Neuronal stem cell (in vitro differentiated cells): ENCODE measurements at regions not wholly inside any gene's neighbourhood (a gene's known extent, or its start where the extent isn't known, plus 50 kb on each side); places are given as distances from the start of the nearest gene placed in this dataset.
"Not testable (repeated sequence)": the region's sequence is repeated elsewhere in the genome, so short reads cannot be mapped to it uniquely, and the experiment has no call there.

Experiments
- DNase-seq: peaks from one replicate; pipeline ENCODE4 v3.0.0-alpha.2; 2013; ENCODE audit warnings: low spot score
- H2AFZ ChIP-seq: one replicate; pipeline ENCODE4 v1.6.1; 2013; ENCODE audit warnings: mild to moderate bottlenecking, low read length, inconsistent platforms
- H2AK5ac ChIP-seq: 2 replicates; pipeline ENCODE4 v1.6.1; 2013; ENCODE audit warnings: low read depth, mild to moderate bottlenecking, inconsistent platforms, low read length, moderate library complexity, mixed read lengths
- H2BK120ac ChIP-seq: 2 replicates; pipeline ENCODE4 v1.6.1; 2013; ENCODE audit warnings: low read depth, mild to moderate bottlenecking, inconsistent platforms, low read length, moderate library complexity, mixed read lengths
- H2BK12ac ChIP-seq: one replicate; pipeline ENCODE4 v1.6.1; 2013; ENCODE audit warnings: low read length, inconsistent platforms
- H2BK15ac ChIP-seq: 2 replicates; pipeline ENCODE4 v1.6.1; 2013; ENCODE audit warnings: mild to moderate bottlenecking, low read length, inconsistent platforms, mixed read lengths
- H2BK5ac ChIP-seq: one replicate; pipeline ENCODE4 v1.6.1; 2013; ENCODE audit warnings: inconsistent platforms, mild to moderate bottlenecking, low read length, moderate library complexity
- H3K14ac ChIP-seq: one replicate; pipeline ENCODE4 v1.6.1; 2013; ENCODE audit warnings: low read length, inconsistent platforms
- H3K18ac ChIP-seq: 2 replicates; pipeline ENCODE4 v1.6.1; 2013; ENCODE audit warnings: low read length, inconsistent platforms
- H3K23ac ChIP-seq: 2 replicates; pipeline ENCODE4 v1.6.1; 2013; ENCODE audit warnings: low read depth, mild to moderate bottlenecking, mixed read lengths, low read length, inconsistent platforms; ENCODE audit not compliant: poor library complexity
- H3K27ac ChIP-seq: replicated peaks from 3 replicates; pipeline ENCODE4 v1.5.1; 2013; ENCODE audit warnings: low read length, inconsistent platforms
- H3K27me3 ChIP-seq, 3 experiments: 2 replicates each; pipeline ENCODE4 v1.6.1; 2013; ENCODE audit warnings: low read length in 3 of 3, mild to moderate bottlenecking in 2 of 3, inconsistent platforms in 1 of 3, low read depth in 1 of 3, mixed read lengths in 1 of 3, moderate library complexity in 1 of 3; ENCODE audit not compliant: control insufficient read depth in 3 of 3, insufficient read depth in 3 of 3
- H3K36me3 ChIP-seq, 2 donors: replicated peaks in 1 of 2; 2 replicates each; pipeline ENCODE4 v1.6.1; 2013; ENCODE audit warnings: low read length in 2 of 2; ENCODE audit not compliant: control insufficient read depth in 2 of 2, insufficient read depth in 2 of 2
- H3K4ac ChIP-seq: 2 replicates; pipeline ENCODE4 v1.6.1; 2013; ENCODE audit warnings: inconsistent platforms, mild to moderate bottlenecking, low read length, moderate library complexity
- H3K4me1 ChIP-seq, 2 donors: 1 replicate in 1 of 2; 2 replicates in 1 of 2; pipeline ENCODE4 v1.6.1; 2013; ENCODE audit warnings: low read length in 2 of 2, low read depth in 1 of 2; ENCODE audit not compliant: control insufficient read depth in 2 of 2, insufficient read depth in 1 of 2
- H3K4me2 ChIP-seq: one replicate; pipeline ENCODE4 v1.6.1; 2013; ENCODE audit warnings: mild to moderate bottlenecking, low read length, inconsistent platforms; ENCODE audit not compliant: insufficient read depth, poor library complexity, severe bottlenecking
- H3K4me3 ChIP-seq, 2 donors: 2 replicates each; pipeline ENCODE4 v1.5.1; 2013; ENCODE audit warnings: low read length in 2 of 2, mild to moderate bottlenecking in 2 of 2, inconsistent platforms in 1 of 2, moderate library complexity in 1 of 2
- H3K79me1 ChIP-seq: one replicate; pipeline ENCODE4 v1.6.1; 2013; ENCODE audit warnings: low read depth, mild to moderate bottlenecking, inconsistent platforms, low read length, moderate library complexity
- H3K9ac ChIP-seq: one replicate; pipeline ENCODE4 v1.6.1; 2013; ENCODE audit warnings: mild to moderate bottlenecking, low read depth, low read length, inconsistent platforms; ENCODE audit not compliant: poor library complexity
- H3K9me3 ChIP-seq, 2 donors: replicated peaks in 1 of 2; 2 replicates each; pipeline versions ENCODE3 to v1.6.1; 2013; ENCODE audit warnings: low read length in 2 of 2, mild to moderate bottlenecking in 2 of 2, inconsistent platforms in 1 of 2, low read depth in 1 of 2, mixed read lengths in 1 of 2, moderate library complexity in 1 of 2; ENCODE audit not compliant: control insufficient read depth in 2 of 2, insufficient read depth in 1 of 2
- H4K8ac ChIP-seq: one replicate; pipeline ENCODE4 v1.6.1; 2013; ENCODE audit warnings: low read depth, mild to moderate bottlenecking, inconsistent platforms, low read length, moderate library complexity
- H4K91ac ChIP-seq: one replicate; pipeline ENCODE4 v1.6.1; 2013; ENCODE audit warnings: low read length, low read depth, mild to moderate bottlenecking, inconsistent platforms; ENCODE audit not compliant: poor library complexity
- WGBS, 2 donors: extraction: QIAGEN DNeasy Blood & Tissue Kit; methylation state at CpG; one replicate each; pipeline ENCODE4 v1.1.7; 2013; ENCODE audit warnings: missing lambda C conversion rate in 2 of 2, mixed read lengths in 1 of 2; ENCODE audit not compliant: insufficient read length in 2 of 2, insufficient replicate concordance in 1 of 2; ENCODE audit errors: extremely low coverage in 2 of 2; 5-methylcytosine and 5-hydroxymethylcytosine counted together

GRCh38 chr9:134532661-134533060 is 108.9 kb upstream of the COL5A1 start:
- not testable (repeated sequence) for H3K4ac ChIP-seq, H3K27me3 ChIP-seq, H3K4me2 ChIP-seq, H2AFZ ChIP-seq, H4K91ac ChIP-seq, H3K9me3 ChIP-seq, H2BK120ac ChIP-seq, H3K9ac ChIP-seq, H3K14ac ChIP-seq, H2BK15ac ChIP-seq, H2AK5ac ChIP-seq, H3K18ac ChIP-seq, H2BK12ac ChIP-seq, H2BK5ac ChIP-seq, H3K4me3 ChIP-seq, H3K4me1 ChIP-seq, H4K8ac ChIP-seq, H3K27ac ChIP-seq, H3K36me3 ChIP-seq, H3K79me1 ChIP-seq, DNase-seq, H3K23ac ChIP-seq
- WGBS, 2 donors: no CpG with 5 or more reads among the region's 9 CpGs

GRCh38 chr9:134533850-134534588 is 107.6 kb upstream of the COL5A1 start:
- Histone ChIP-seq H3K27ac (no peak overlapping the region), H4K8ac (no peak overlapping the region), H3K9me3 (peaks cover 4 to 5% of the 10 kb centered on the region in 2 donors), H2BK12ac (no peak overlapping the region), H3K9ac (no peak overlapping the region), H3K27me3 (no peaks in the 10 kb centered on the region), H2AK5ac (no peak overlapping the region), H2BK5ac (no peak overlapping the region), H2AFZ (no peak overlapping the region), H3K4me2 (no peak overlapping the region), H3K79me1 (no peaks in the 10 kb centered on the region), H3K18ac (peak overlapping the region; percentile 12), H3K4me3 (no peak overlapping the region), H3K4ac (no peak overlapping the region), H2BK120ac (no peak overlapping the region), H2BK15ac (no peak overlapping the region), H3K23ac (no peak overlapping the region), H4K91ac (no peak overlapping the region), H3K36me3 (no peaks in the 10 kb centered on the region), H3K4me1 (peaks cover 0 to 5% of the 10 kb centered on the region in 2 donors), H3K14ac (peak overlapping the region; percentile 42)
- WGBS, 2 donors: no CpG with 5 or more reads among the region's 28 CpGs
- DNase-seq: no peak

GRCh38 chr9:134534661-134535080 is 106.9 kb upstream of the COL5A1 start:
- Histone ChIP-seq H3K9me3 (peaks cover 4 to 5% of the 10 kb centered on the region in 2 donors), H4K91ac (no peak overlapping the region), H4K8ac (no peak overlapping the region), H3K36me3 (no peaks in the 10 kb centered on the region), H3K4me1 (peaks cover 0 to 5% of the 10 kb centered on the region in 2 donors), H2AFZ (no peak overlapping the region), H2BK12ac (no peak overlapping the region), H3K14ac (no peak overlapping the region), H2BK120ac (no peak overlapping the region), H2BK15ac (no peak overlapping the region), H3K9ac (no peak overlapping the region), H3K27me3 (no peaks in the 10 kb centered on the region), H3K79me1 (no peaks in the 10 kb centered on the region), H3K27ac (no peak overlapping the region), H3K23ac (no peak overlapping the region), H3K18ac (peak overlapping the region; percentile 12), H3K4me3 (no peak overlapping the region), H3K4me2 (no peak overlapping the region), H2BK5ac (no peak overlapping the region), H3K4ac (no peak overlapping the region), H2AK5ac (no peak overlapping the region)
- no peak for DNase-seq
- WGBS, 2 donors: no CpG with 5 or more reads among the region's 12 CpGs

- Histone ChIP-seq H3K27me3 (no peaks in the 10 kb centered on the region), H3K14ac (no peak overlapping the region), H2BK12ac (no peak overlapping the region), H2BK15ac (no peak overlapping the region), H3K4me1 (peaks cover 0 to 5% of the 10 kb centered on the region in 2 donors), H3K79me1 (no peaks in the 10 kb centered on the region), H2BK5ac (no peak overlapping the region), H3K4ac (no peak overlapping the region), H4K8ac (no peak overlapping the region), H2AK5ac (no peak overlapping the region), H3K9ac (no peak overlapping the region), H3K4me2 (no peak overlapping the region), H3K4me3 (no peak overlapping the region), H2BK120ac (no peak overlapping the region), H4K91ac (no peak overlapping the region), H2AFZ (no peak overlapping the region), H3K36me3 (no peaks in the 10 kb centered on the region), H3K18ac (no peak overlapping the region), H3K27ac (no peak overlapping the region), H3K9me3 (peaks cover 4 to 5% of the 10 kb centered on the region in 2 donors), H3K23ac (no peak overlapping the region)
- WGBS, 2 donors: no CpG with 5 or more reads among the region's 9 CpGs
- DNase-seq: no peak
These were observed 106.4 kb upstream of the COL5A1 start for GRCh38 chr9:134535171-134535570.
